ENCODE measurements at regions not wholly inside any gene's neighbourhood (a gene's known extent, or its start where the extent isn't known, plus 50 kb on each side); places are given as distances from the start of the nearest gene placed in this dataset.
A peak's percentile ranks its signal among the peaks of the same experiment; 100 is the strongest.
"Not testable (repeated sequence)": the region's sequence is repeated elsewhere in the genome, so short reads cannot be mapped to it uniquely, and the experiment has no call there.

- DNase-seq = no peak
Measured at GRCh38 chr1:234914606-234915290, 213.9 kb downstream of the TOMM20 start.

GRCh38 chr1:234913771-234914170, 214.9 kb downstream of the TOMM20 start:
- no peak for DNase-seq

GRCh38 chr1:234913278-234913649, 215.4 kb downstream of the TOMM20 start:
- DNase-seq = no peak

GRCh38 chr1:234912548-234913277, 215.9 kb downstream of the TOMM20 start:
- DNase-seq = no peak

GRCh38 chr1:234911787-234912186, 216.8 kb downstream of the TOMM20 start:
- DNase-seq = no peak

- DNase-seq = not testable (repeated sequence)
Measured at GRCh38 chr1:234911136-234911535, 217.5 kb downstream of the TOMM20 start.

GRCh38 chr1:234909851-234910250, 218.8 kb downstream of the TOMM20 start:
- no peak for DNase-seq

GRCh38 chr1:234909307-234909810, 219.3 kb downstream of the TOMM20 start:
- no peak for DNase-seq

- no peak for DNase-seq
Measured at GRCh38 chr1:234908571-234908970, 220.1 kb downstream of the TOMM20 start.

- no peak for DNase-seq
Measured at GRCh38 chr1:234907940-234908405, 220.7 kb downstream of the TOMM20 start.

- no peak for DNase-seq
Measured at GRCh38 chr1:234907208-234907939, 221.3 kb downstream of the TOMM20 start.

GRCh38 chr1:234906654-234907053, 222.0 kb downstream of the TOMM20 start:
- DNase-seq = no peak

GRCh38 chr1:234902774-234903547, 225.7 kb downstream of the TOMM20 start:
- DNase-seq = no peak

GRCh38 chr1:234901491-234902049, 227.1 kb downstream of the TOMM20 start:
- DNase-seq = no peak

- DNase-seq = no peak
Measured at GRCh38 chr1:234900595-234900994, 228.0 kb downstream of the TOMM20 start.

GRCh38 chr1:234899730-234900072, 228.9 kb downstream of the TOMM20 start:
- no peak for DNase-seq

GRCh38 chr1:234899041-234899729, 229.5 kb downstream of the TOMM20 start:
- peak; percentile 95 for DNase-seq

GRCh38 chr1:234898455-234899033, 230.1 kb downstream of the TOMM20 start:
- DNase-seq = no peak

GRCh38 chr1:234897754-234898454, 230.7 kb downstream of the TOMM20 start:
- DNase-seq = no peak

- DNase-seq = no peak
Measured at GRCh38 chr1:234897390-234897749, 231.3 kb downstream of the TOMM20 start.

Data from NCI-H2107 (cell line).